CD4-positive, alpha-beta memory T cell (primary cell): ENCODE measurements at regions not wholly inside any gene's neighbourhood (a gene's known extent, or its start where the extent isn't known, plus 50 kb on each side); places are given as distances from the start of the nearest gene placed in this dataset.

Source experiments
- CTCF ChIA-PET: fragments of 350-600 bp; sonication (Branson Sonifier 250); formaldehyde crosslinking; loops from one replicate; lab custom pipeline; 2021; ENCODE audit warnings: inconsistent platforms; ENCODE audit not compliant: partially characterized antibody; lab: Charles Lee
- POLR2A ChIA-PET: fragments of 350-600 bp; sonication (Branson Sonifier 250); formaldehyde crosslinking; loops from one replicate; lab custom pipeline; 2021; ENCODE audit not compliant: partially characterized antibody; lab: Charles Lee
- DNase-seq, 5 donors: peaks; one replicate each; pipeline versions ENCODE4 v3.0.0 to v3.0.0-alpha.2; 2020 to 2022; ENCODE audit warnings: mixed read lengths in 1 of 5
- H3K27ac ChIP-seq: one replicate; pipeline ENCODE4 v1.7.0; 2013; ENCODE audit warnings: low read depth, low read length
- H3K27me3 ChIP-seq: 2 replicates; pipeline ENCODE4 v1.7.0; 2013; ENCODE audit warnings: mild to moderate bottlenecking, low read length, moderate library complexity; ENCODE audit not compliant: insufficient read depth
- H3K36me3 ChIP-seq: 2 replicates; pipeline ENCODE4 v1.7.0; 2013; ENCODE audit warnings: mild to moderate bottlenecking, low read length, moderate library complexity; ENCODE audit not compliant: insufficient read depth
- H3K4me1 ChIP-seq: 2 replicates; pipeline ENCODE4 v1.7.0; 2013; ENCODE audit warnings: mild to moderate bottlenecking, low read length, moderate library complexity; ENCODE audit not compliant: insufficient read depth
- H3K4me3 ChIP-seq, 2 donors: one replicate each; pipeline ENCODE4 v1.7.0; 2013; ENCODE audit warnings: low read length in 2 of 2, mild to moderate bottlenecking in 1 of 2
- H3K9me3 ChIP-seq, 2 donors: one replicate each; pipeline ENCODE4 v1.7.0; 2013; ENCODE audit warnings: low read length in 2 of 2, control low read depth in 1 of 2; ENCODE audit not compliant: control insufficient read depth in 1 of 2
- H3K27ac Mint-ChIP-seq, 7 donors: one replicate each; pipeline ENCODE4 v1.8.0; 2020 to 2021; ENCODE audit warnings: mixed read lengths in 7 of 7, mild to moderate bottlenecking in 6 of 7, inconsistent platforms in 3 of 7, moderate library complexity in 3 of 7
- H3K27me3 Mint-ChIP-seq, 2 donors: one replicate each; pipeline ENCODE4 v1.8.0; 2020 to 2021; ENCODE audit warnings: mixed read lengths in 2 of 2
- H3K36me3 Mint-ChIP-seq, 2 donors: one replicate each; pipeline ENCODE4 v1.8.0; 2020 to 2021; ENCODE audit warnings: mixed read lengths in 2 of 2, inconsistent platforms in 1 of 2, mild to moderate bottlenecking in 1 of 2
- H3K4me1 Mint-ChIP-seq, 4 donors: one replicate each; pipeline ENCODE4 v1.8.0; 2020 to 2021; ENCODE audit warnings: mixed read lengths in 4 of 4, mild to moderate bottlenecking in 1 of 4
- H3K4me3 Mint-ChIP-seq, 8 donors: one replicate each; pipeline ENCODE4 v1.8.0; 2020 to 2021; ENCODE audit warnings: mixed read lengths in 8 of 8, mild to moderate bottlenecking in 7 of 8, moderate library complexity in 6 of 8, inconsistent platforms in 3 of 8
- H3K9me3 Mint-ChIP-seq, 8 donors: one replicate each; pipeline ENCODE4 v1.8.0; 2020 to 2021; ENCODE audit warnings: mixed read lengths in 8 of 8, mild to moderate bottlenecking in 5 of 8, inconsistent platforms in 3 of 8, moderate library complexity in 1 of 8
- intact Hi-C: fragments of 100-400 bp; cut with micrococcal nuclease; formaldehyde crosslinking; loops from one replicate; pipeline ENCODE4 v1.15.1; 2023

DNA sequence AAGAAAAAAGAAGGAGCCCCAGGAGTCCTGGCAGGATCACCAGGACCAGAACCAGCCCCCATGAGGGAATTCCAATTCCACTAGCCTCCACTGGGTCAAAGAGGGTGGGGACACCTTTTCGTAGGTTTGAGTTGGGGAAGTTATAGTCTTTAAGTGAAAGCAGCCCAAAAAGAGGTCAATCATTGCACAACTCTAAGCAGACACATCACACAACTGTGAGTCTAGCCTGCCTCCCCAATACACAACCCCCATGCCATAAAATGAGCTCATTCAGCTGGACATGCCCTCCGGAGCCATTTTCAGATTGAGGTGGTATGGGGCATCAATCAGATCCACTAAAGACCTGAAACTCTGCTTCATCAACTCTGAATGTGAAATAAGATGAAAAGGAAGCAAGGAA is 179.9 kb downstream of the NPHP4 start:
- no peak for DNase-seq
- Histone ChIP-seq H3K4me1 (no peaks in the 10 kb centered on the region), H3K36me3 (no peaks in the 10 kb centered on the region), H3K27ac (no peak overlapping the region), H3K9me3 (no peaks in the 10 kb centered on the region), H3K4me3 (no peak overlapping the region), H3K27me3 (no peaks in the 10 kb centered on the region)
- intact Hi-C loops, result no loop called here
- H3K27me3 Mint-ChIP-seq, result peaks cover 13 to 16% of the 10 kb centered on the region in 2 donors
- H3K9me3 Mint-ChIP-seq, result peaks cover 0 to 2% (median 0%) of the 10 kb centered on the region in 8 donors
- no peak overlapping the region for H3K27ac Mint-ChIP-seq
- no peaks in the 10 kb centered on the region for H3K4me1 Mint-ChIP-seq
- no peaks in the 10 kb centered on the region for H3K36me3 Mint-ChIP-seq
- ChIA-PET POLR2A (no interaction called here), CTCF (no interaction called here)
- no peak overlapping the region for H3K4me3 Mint-ChIP-seq

DNA sequence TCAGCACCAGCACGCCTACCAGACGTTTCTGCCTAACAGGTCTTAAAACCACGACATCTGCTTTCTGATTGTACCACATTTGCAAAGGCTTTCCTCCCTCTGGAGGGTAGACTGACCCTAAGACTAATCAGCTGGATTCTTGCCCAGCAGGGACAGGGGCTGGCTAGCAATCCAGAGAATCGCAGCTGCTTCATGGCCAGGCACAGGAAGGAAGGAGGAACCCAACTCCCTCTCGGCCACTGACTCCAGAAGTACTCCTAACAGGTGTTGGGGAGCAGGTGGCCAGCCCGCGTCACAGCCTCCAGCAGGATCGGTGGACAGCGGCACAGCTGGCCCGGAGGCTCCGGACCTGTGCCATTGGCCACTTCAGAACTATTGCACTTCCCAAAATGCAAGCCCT is 180.8 kb downstream of the NPHP4 start:
- Histone ChIP-seq H3K4me3 (no peak overlapping the region), H3K27me3 (no peaks in the 10 kb centered on the region), H3K36me3 (no peaks in the 10 kb centered on the region), H3K4me1 (no peaks in the 10 kb centered on the region), H3K9me3 (no peaks in the 10 kb centered on the region), H3K27ac (no peak overlapping the region)
- Mint-ChIP-seq H3K27ac (no peak overlapping the region), H3K36me3 (no peaks in the 10 kb centered on the region), H3K9me3 (peaks cover 0 to 1% (median 0%) of the 10 kb centered on the region in 8 donors), H3K27me3 (peaks cover 13 to 14% of the 10 kb centered on the region in 2 donors), H3K4me3 (no peak overlapping the region), H3K4me1 (no peaks in the 10 kb centered on the region)
- intact Hi-C loops, result no loop called here
- POLR2A ChIA-PET, result no interaction called here
- DNase-seq, result no peak
- CTCF ChIA-PET, result no interaction called here

DNA sequence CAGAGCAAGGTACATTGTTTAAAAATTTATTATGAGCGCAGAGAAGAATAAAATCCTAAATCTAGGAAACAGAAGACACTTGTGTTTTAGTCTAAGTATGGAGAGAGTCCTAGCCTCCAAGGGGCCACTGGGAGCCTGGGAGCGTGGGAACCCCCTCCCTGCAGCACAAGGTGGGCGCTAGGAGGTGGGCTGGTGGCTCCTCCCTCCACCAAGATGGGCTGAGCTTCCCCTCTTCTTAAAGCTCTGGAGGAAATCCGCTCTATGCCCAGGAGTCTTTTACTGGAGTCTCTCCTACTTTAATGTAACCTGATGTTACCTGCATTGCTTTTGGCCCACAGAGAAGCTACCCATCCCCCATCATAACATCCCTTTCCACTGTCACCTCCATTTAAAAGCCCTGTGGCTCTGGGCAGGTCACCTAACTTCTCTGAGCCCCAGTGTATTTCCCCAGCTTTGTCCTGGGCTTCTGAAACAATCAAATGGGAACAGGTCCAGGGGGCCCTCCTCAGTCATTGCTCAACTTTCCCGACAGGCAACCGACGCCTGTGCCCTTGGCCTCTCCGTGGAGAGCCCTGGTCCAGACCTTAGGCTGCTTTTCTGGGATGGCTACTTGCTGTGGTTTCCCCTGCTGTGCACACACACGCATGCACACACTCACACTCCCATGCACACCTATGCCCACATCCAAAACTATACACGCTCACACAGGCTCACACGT is 181.5 kb downstream of the NPHP4 start:
- POLR2A ChIA-PET, result no interaction called here
- no peaks in the 10 kb centered on the region for H3K4me1 Mint-ChIP-seq
- H3K9me3 Mint-ChIP-seq, result no peaks in the 10 kb centered on the region
- CTCF ChIA-PET, result no interaction called here
- H3K27ac Mint-ChIP-seq, result no peak overlapping the region
- H3K36me3 Mint-ChIP-seq, result no peaks in the 10 kb centered on the region
- intact Hi-C loops, result no loop called here
- H3K27me3 Mint-ChIP-seq, result peaks cover 7 to 8% of the 10 kb centered on the region in 2 donors
- no peaks in the 10 kb centered on the region for H3K36me3 ChIP-seq
- no peaks in the 10 kb centered on the region for H3K9me3 ChIP-seq
- no peak overlapping the region for H3K4me3 Mint-ChIP-seq
- no peak for DNase-seq
- H3K27ac ChIP-seq, result no peak overlapping the region
- no peaks in the 10 kb centered on the region for H3K4me1 ChIP-seq
- no peak overlapping the region for H3K4me3 ChIP-seq
- no peaks in the 10 kb centered on the region for H3K27me3 ChIP-seq

DNA sequence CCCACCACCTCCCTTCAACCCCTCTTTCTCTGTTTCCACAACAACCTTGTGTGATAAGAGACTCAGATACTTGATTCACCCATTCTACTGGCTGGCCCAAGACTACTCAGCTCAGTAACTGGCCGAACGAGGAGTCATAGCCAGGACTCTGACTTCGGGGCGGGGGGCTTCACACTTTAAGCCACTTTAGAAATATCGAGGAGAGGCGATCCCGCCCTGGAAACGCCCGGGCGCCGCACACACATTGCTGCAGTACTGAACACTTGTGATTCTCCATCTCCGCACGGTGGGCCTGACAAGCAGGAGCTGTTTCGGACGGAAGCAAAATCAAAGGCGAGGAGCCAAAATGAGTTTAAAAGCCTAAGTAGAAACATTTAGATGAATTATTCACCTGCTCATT is 182.1 kb downstream of the NPHP4 start:
- POLR2A ChIA-PET, result no interaction called here
- H3K4me1 Mint-ChIP-seq, result no peaks in the 10 kb centered on the region
- no peaks in the 10 kb centered on the region for H3K4me1 ChIP-seq
- H3K27ac Mint-ChIP-seq, result no peak overlapping the region
- no peak overlapping the region for H3K4me3 ChIP-seq
- no peaks in the 10 kb centered on the region for H3K9me3 ChIP-seq
- peaks cover 7% of the 10 kb centered on the region in 2 donors for H3K27me3 Mint-ChIP-seq
- no peaks in the 10 kb centered on the region for H3K36me3 Mint-ChIP-seq
- H3K36me3 ChIP-seq, result no peaks in the 10 kb centered on the region
- H3K9me3 Mint-ChIP-seq, result no peaks in the 10 kb centered on the region
- no peak overlapping the region for H3K4me3 Mint-ChIP-seq
- no peak overlapping the region for H3K27ac ChIP-seq
- CTCF ChIA-PET, result no interaction called here
- no peak for DNase-seq
- intact Hi-C loops, result no loop called here
- H3K27me3 ChIP-seq, result no peaks in the 10 kb centered on the region

DNA sequence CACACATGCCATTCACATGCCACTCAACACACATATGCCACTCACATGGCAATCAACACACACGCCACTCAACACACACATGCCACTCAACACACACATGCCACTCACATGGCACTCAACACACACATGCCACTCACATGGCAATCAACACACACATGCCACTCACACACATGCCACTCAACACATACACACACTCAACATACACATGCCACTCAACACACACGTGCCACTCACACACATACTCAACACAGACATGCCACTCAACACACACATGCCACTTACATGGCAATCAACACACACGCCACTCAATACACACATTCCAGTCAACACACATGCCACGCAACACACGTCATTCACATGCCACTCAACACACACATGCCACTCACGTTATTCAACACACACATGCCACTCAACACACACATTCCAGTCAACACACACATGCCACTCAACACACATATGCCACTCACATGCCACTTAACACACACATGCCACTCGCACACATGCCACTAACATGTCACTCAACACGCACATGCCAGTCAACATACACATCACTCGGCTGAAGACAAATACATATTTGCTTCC is 182.9 kb downstream of the NPHP4 start:
- no peaks in the 10 kb centered on the region for H3K9me3 Mint-ChIP-seq
- intact Hi-C loops, result no loop called here
- Histone ChIP-seq H3K27ac (no peak overlapping the region), H3K4me1 (no peaks in the 10 kb centered on the region), H3K9me3 (no peaks in the 10 kb centered on the region), H3K36me3 (no peaks in the 10 kb centered on the region), H3K27me3 (no peaks in the 10 kb centered on the region), H3K4me3 (no peak overlapping the region)
- H3K27ac Mint-ChIP-seq, result no peak overlapping the region
- POLR2A ChIA-PET, result no interaction called here
- H3K4me3 Mint-ChIP-seq, result no peak overlapping the region
- no peaks in the 10 kb centered on the region for H3K4me1 Mint-ChIP-seq
- DNase-seq, result no peak
- peaks cover 3% of the 10 kb centered on the region in 2 donors for H3K27me3 Mint-ChIP-seq
- CTCF ChIA-PET, result no interaction called here
- no peaks in the 10 kb centered on the region for H3K36me3 Mint-ChIP-seq

DNA sequence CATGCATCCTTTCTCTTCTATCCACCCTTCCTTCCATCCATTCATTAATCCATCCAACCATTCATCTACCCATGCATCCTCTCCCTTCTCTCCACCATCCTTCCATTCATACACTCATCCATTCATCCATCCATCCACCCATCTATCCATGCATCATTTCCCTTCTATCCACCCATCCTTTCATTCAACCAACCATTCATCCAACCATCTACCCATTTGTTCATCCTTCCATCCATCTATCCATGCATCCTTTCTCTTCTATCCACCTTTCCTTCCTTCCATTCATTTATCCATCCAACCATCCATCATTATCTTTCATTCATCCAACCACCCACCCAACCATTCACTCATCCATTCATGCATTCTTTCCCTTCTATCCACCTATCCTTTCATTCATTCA is 188.4 kb downstream of the NPHP4 start:
- Histone ChIP-seq H3K4me3 (no peak overlapping the region), H3K9me3 (no peaks in the 10 kb centered on the region), H3K27me3 (no peaks in the 10 kb centered on the region), H3K4me1 (no peaks in the 10 kb centered on the region), H3K27ac (no peak overlapping the region), H3K36me3 (no peaks in the 10 kb centered on the region)
- DNase-seq, result no peak
- no peaks in the 10 kb centered on the region for H3K4me1 Mint-ChIP-seq
- CTCF ChIA-PET, result no interaction called here
- no peaks in the 10 kb centered on the region for H3K36me3 Mint-ChIP-seq
- H3K4me3 Mint-ChIP-seq, result no peak overlapping the region
- POLR2A ChIA-PET, result no interaction called here
- intact Hi-C loops, result no loop called here
- no peak overlapping the region for H3K27ac Mint-ChIP-seq
- H3K27me3 Mint-ChIP-seq, result no peaks in the 10 kb centered on the region
- H3K9me3 Mint-ChIP-seq, result peaks cover 0 to 2% (median 0%) of the 10 kb centered on the region in 8 donors

DNA sequence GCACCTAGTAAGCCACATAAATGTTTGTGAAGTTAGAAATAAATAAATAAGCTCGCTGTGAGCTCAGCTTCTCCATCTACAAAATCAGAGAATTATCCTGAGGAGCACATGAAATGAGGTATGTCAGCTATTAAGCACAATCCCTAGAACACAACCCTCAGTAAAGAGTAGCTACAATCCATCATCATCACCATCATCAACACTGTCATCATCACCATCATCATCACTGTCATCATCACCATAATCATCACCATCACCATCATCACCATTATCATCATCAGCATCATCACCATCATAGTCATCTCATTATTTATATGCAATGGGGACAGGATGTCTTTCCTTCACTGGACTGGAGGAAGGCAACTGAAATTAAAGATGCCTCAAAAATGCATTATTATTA is 189.6 kb downstream of the NPHP4 start:
- Histone ChIP-seq H3K4me1 (no peaks in the 10 kb centered on the region), H3K4me3 (no peak overlapping the region), H3K36me3 (no peaks in the 10 kb centered on the region), H3K27me3 (no peaks in the 10 kb centered on the region), H3K27ac (no peak overlapping the region), H3K9me3 (no peaks in the 10 kb centered on the region)
- POLR2A ChIA-PET, result no interaction called here
- Mint-ChIP-seq H3K27me3 (no peaks in the 10 kb centered on the region), H3K4me1 (no peaks in the 10 kb centered on the region), H3K36me3 (no peaks in the 10 kb centered on the region), H3K27ac (no peak overlapping the region), H3K4me3 (no peak overlapping the region), H3K9me3 (peaks cover 0 to 2% (median 0%) of the 10 kb centered on the region in 8 donors)
- CTCF ChIA-PET, result no interaction called here
- intact Hi-C loops, result no loop called here
- DNase-seq, result no peak
